ENCODE measurements at regions not wholly inside any gene's neighbourhood (a gene's known extent, or its start where the extent isn't known, plus 50 kb on each side); places are given as distances from the start of the nearest gene placed in this dataset.

- TF ChIP-seq CTCF (IDR thresholded peaks at IDR 0.05 in 2 of 3, conservative IDR thresholded peaks at IDR 0.05 in 1 of 3; ENCODE audit: insufficient read depth in 2 of 3, low read depth in 1 of 3, low read length in 3 of 3) (no peak), HNRNPLL (IDR thresholded peaks at IDR 0.05; ENCODE audit: low read depth, low read length, poor library complexity, severe bottlenecking) (no peak), POLR2A (conservative IDR thresholded peaks at IDR 0.05) (no peak), SETDB1 (IDR thresholded peaks at IDR 0.05; ENCODE audit: low read length) (no peak), KAT2B (IDR thresholded peaks at IDR 0.05; ENCODE audit: low read depth, low read length) (no peak)
Observed at GRCh38 chr15:91572110-91572509, 281.4 kb upstream of the SLCO3A1 start.
